ENCODE measurements at regions not wholly inside any gene's neighbourhood (a gene's known extent, or its start where the extent isn't known, plus 50 kb on each side); places are given as distances from the start of the nearest gene placed in this dataset.

DNA sequence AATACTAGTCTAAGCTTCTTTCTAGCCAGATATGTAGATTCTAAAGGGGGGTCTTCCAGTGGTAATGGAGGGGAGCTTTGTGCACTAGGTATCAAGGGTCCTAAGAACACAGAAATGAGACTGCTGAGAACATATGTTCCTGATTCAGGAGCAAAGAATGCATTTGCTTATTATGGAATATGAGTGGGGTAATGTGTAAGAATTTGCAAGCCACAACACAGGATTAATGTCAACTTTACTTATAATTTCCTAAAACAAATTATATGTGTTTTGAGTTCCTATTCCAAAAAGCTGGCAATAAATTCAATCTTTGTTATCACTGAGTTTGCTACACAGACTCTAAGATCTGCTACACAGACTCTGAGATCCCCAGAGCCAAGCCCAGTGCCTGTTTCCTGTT lies 357.0 kb upstream of the PTBP2 start:
- no peak for ATAC-seq
- intact Hi-C loops (cut with DNase I): no loop called here
- H3K4me3 ChIP-seq: no peak overlapping the region

DNA sequence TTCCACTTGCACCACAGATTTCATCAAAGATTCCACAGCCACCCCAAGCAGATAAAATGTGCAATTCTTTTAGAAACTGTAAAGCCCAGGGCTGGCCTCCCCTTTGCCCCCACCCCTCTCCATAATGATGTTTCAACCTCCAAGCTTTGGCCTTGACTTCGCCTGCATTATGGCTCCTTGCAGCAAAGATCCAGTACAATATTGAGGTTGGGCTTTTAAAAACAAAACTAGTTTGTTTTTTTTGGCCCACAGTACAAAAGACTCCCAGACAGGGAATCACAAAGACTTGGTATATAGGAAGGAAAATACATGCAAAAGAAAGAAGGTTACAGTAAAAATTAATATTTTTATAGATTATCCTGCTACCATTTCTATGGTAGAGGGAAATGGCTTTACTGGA lies 356.5 kb upstream of the PTBP2 start:
- no peak overlapping the region for H3K4me3 ChIP-seq
- intact Hi-C loops (cut with DNase I): no loop called here
- WGBS, 2 donors: 0 to 29% methylated on average over 1 of the region's 1 CpG
- ATAC-seq (no peak), DNase-seq (no peak)
- H3K27ac ChIP-seq: no peak overlapping the region
- no peaks in the 10 kb centered on the region for H3K36me3 ChIP-seq (replicated peaks in 1 of 2; ENCODE audit: insufficient read depth in 1 of 2, low read depth in 2 of 2)
- H3K4me1 ChIP-seq: no peaks in the 10 kb centered on the region
- H3K9me3 ChIP-seq: no peaks in the 10 kb centered on the region
- TF ChIP-seq POLR2A (IDR thresholded peaks at IDR 0.05): no peak
- TF ChIP-seq, protein P1, sequence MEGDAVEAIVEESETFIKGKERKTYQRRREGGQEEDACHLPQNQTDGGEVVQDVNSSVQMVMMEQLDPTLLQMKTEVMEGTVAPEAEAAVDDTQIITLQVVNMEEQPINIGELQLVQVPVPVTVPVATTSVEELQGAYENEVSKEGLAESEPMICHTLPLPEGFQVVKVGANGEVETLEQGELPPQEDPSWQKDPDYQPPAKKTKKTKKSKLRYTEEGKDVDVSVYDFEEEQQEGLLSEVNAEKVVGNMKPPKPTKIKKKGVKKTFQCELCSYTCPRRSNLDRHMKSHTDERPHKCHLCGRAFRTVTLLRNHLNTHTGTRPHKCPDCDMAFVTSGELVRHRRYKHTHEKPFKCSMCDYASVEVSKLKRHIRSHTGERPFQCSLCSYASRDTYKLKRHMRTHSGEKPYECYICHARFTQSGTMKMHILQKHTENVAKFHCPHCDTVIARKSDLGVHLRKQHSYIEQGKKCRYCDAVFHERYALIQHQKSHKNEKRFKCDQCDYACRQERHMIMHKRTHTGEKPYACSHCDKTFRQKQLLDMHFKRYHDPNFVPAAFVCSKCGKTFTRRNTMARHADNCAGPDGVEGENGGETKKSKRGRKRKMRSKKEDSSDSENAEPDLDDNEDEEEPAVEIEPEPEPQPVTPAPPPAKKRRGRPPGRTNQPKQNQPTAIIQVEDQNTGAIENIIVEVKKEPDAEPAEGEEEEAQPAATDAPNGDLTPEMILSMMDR (IDR thresholded peaks at IDR 0.05): no peak
- H3K27me3 ChIP-seq: no peaks in the 10 kb centered on the region

More for the DNA sequence above, 357.0 kb upstream of the PTBP2 start:
- Histone ChIP-seq H3K36me3 (replicated peaks in 1 of 2; ENCODE audit: insufficient read depth in 1 of 2, low read depth in 2 of 2) (no peaks in the 10 kb centered on the region), H3K9me3 (no peaks in the 10 kb centered on the region), H3K27me3 (no peaks in the 10 kb centered on the region), H3K4me1 (no peaks in the 10 kb centered on the region), H3K27ac (no peak overlapping the region)
- DNase-seq: no peak
- TF ChIP-seq POLR2A (IDR thresholded peaks at IDR 0.05): no peak
- TF ChIP-seq, protein P1 (IDR thresholded peaks at IDR 0.05): no peak

DNA sequence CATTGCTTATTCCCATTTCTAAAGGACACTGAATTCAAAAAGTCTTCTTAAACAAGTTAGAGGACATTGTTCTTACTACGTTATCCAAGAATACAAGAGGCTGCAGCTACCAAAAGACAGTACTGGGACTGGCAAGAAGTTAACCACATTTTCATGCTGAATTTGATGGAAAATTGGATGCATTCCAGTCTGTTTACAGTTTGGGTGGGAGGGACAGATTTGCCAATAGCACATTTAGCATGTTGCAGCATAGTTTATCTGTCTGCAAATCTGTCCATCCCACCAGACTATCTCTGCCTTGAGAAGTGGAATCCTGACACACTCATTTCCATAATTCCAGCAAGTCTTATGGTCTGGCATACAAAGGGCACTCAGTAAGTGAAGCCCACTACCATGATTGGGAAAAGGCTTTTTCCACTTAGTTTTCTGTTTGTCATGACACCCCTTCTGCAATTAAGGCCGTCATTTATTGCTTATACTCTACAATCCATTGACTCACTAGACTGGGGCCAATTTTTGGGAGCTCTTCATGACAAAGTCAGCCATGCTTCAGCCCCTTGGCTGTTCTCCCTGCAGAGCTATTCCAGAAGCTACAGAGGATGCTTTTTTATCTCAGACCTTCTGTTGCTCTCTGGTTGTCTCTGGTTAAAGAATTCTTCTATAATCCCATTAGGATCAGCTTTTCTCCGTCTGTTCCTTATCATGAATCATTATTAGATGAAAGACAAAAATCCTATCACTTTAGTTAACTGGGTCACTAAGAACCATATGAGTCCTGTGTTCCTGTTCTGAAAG lies 355.8 kb upstream of the PTBP2 start:
- Histone ChIP-seq H3K27me3 (no peaks in the 10 kb centered on the region), H3K27ac (no peak overlapping the region), H3K4me1 (no peaks in the 10 kb centered on the region), H3K4me3 (no peak overlapping the region), H3K9me3 (no peaks in the 10 kb centered on the region), H3K36me3 (replicated peaks in 1 of 2; ENCODE audit: insufficient read depth in 1 of 2, low read depth in 2 of 2) (no peaks in the 10 kb centered on the region)
- ATAC-seq (no peak), DNase-seq (no peak)
- TF ChIP-seq, protein P1 (IDR thresholded peaks at IDR 0.05): no peak
- TF ChIP-seq POLR2A (IDR thresholded peaks at IDR 0.05): no peak
- WGBS, 2 donors: 28 to 50% methylated on average over 3 of the region's 3 CpGs
- intact Hi-C loops (cut with DNase I): no loop called here

DNA sequence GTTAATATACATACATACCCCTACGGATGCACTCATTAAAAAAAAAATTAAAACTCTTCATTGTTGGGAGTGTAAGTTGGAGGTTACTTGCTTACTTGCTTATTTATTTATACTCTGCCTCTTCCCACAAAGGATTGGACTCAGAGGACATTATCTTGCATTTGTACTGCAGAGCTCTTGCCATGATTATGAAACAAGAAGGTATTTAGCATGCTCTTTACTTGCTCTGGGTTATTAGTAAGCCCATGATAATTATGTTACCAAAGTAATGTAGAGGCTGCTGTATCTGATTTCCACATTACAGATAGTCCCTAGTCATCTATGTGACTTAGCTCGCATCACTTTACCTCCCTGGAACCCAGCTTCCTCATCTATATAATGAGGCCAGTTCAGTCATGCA lies 355.1 kb upstream of the PTBP2 start:
- ATAC-seq (no peak), DNase-seq (no peak)
- no peak overlapping the region for H3K27ac ChIP-seq
- 76 to 83% methylated on average over 2 of the region's 2 CpGs for WGBS, 2 donors
- H3K27me3 ChIP-seq: no peaks in the 10 kb centered on the region
- H3K36me3 ChIP-seq (replicated peaks in 1 of 2; ENCODE audit: insufficient read depth in 1 of 2, low read depth in 2 of 2): no peaks in the 10 kb centered on the region
- no peaks in the 10 kb centered on the region for H3K4me1 ChIP-seq
- no peak for TF ChIP-seq POLR2A (IDR thresholded peaks at IDR 0.05)
- TF ChIP-seq, protein P1 (IDR thresholded peaks at IDR 0.05): no peak
- H3K4me3 ChIP-seq: no peak overlapping the region
- intact Hi-C loops (cut with DNase I): no loop called here
- H3K9me3 ChIP-seq: no peaks in the 10 kb centered on the region

DNA sequence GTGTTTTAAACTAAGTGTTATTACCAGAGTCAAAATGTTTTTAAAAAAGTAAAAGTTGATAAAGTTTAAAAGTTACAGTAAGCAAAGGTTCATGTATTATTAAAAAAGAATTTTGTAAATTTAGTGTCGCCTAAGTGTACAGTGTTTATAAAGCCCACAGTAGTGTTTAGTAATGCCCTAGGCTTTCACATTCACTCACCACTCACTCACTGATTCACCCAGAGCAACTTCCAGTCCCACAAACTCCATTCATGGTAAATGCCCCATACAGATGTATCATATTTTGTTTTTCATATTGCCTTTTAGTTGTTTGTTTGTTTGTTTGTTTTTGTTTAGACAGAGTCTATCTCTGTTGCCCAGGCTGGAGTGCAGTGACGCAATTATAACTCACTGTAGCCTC lies 353.8 kb upstream of the PTBP2 start:
- ATAC-seq: no peak
- H3K27ac ChIP-seq: no peak overlapping the region

More for the DNA sequence above, 353.8 kb upstream of the PTBP2 start:
- TF ChIP-seq POLR2A (IDR thresholded peaks at IDR 0.05): no peak
- TF ChIP-seq, protein P1 (IDR thresholded peaks at IDR 0.05): no peak
- H3K9me3 ChIP-seq: no peaks in the 10 kb centered on the region
- no peaks in the 10 kb centered on the region for H3K36me3 ChIP-seq (replicated peaks in 1 of 2; ENCODE audit: insufficient read depth in 1 of 2, low read depth in 2 of 2)
- no peaks in the 10 kb centered on the region for H3K4me1 ChIP-seq
- DNase-seq: no peak
- WGBS, 2 donors: 65 to 72% methylated on average over 2 of the region's 2 CpGs
- no peaks in the 10 kb centered on the region for H3K27me3 ChIP-seq
- H3K4me3 ChIP-seq: no peak overlapping the region
- intact Hi-C loops (cut with DNase I): no loop called here
